ENCODE measurements at regions not wholly inside any gene's neighbourhood (a gene's known extent, or its start where the extent isn't known, plus 50 kb on each side); places are given as distances from the start of the nearest gene placed in this dataset.

DNA sequence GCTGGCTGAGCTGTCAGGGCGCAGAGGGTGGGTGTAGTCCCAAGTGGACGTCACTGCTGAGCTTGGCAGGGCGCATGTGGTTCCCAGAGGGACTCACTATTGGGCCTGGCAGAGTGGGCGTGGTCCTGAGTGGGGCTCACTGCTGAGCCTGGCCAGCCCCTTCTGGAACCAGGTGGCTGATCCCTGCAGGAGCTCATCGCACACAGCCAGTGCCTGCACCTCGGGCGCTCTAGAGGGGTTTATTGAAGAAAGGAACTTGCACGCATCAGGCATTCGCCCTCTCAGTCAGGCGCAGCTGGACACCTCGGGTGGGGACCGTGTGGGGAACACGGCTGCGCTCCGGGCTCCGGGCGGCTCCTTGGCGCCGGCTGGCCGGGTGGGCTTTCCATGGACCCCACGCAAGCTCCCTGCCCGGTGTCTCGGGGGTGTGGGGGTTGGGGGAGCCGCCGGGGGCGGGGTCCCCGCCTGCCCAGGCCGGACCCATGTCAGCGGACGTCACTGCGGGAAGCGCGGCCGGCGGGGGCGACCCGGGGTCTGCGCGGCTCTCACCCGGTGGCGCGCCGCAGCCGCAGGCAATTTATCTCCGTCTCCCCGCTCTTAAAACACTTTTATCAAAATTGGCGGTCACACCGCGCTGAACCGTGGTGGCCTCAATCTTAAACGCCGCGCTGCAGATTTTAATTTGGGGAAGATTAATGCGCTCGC, 65.4 kb upstream of the NKX1-1 start:
- ATAC-seq: no peak
- Histone ChIP-seq H3K9ac (ENCODE audit: low read length) (no peak overlapping the region), H3K4me2 (ENCODE audit: low read length) (no peak overlapping the region), H3K4me3 (ENCODE audit: low read length) (no peak overlapping the region), H3K4me1 (ENCODE audit: insufficient read depth, low read length) (no peaks in the 10 kb centered on the region), H3K27ac (ENCODE audit: low read length) (no peak overlapping the region), H2AFZ (ENCODE audit: low read length) (no peak overlapping the region), H4K20me1 (ENCODE audit: low read length) (no peaks in the 10 kb centered on the region), H3K9me3 (ENCODE audit: low read length) (no peaks in the 10 kb centered on the region), H3F3A (ENCODE audit: low read length, unreplicated experiment) (no peaks in the 10 kb centered on the region), H3K79me2 (ENCODE audit: low read length) (no peaks in the 10 kb centered on the region), H3K9me2 (replicated peaks; ENCODE audit: low read length) (no peaks in the 10 kb centered on the region), H3K36me3 (ENCODE audit: low read depth, low read length) (no peaks in the 10 kb centered on the region), H3K27me3 (ENCODE audit: low read length) (no peaks in the 10 kb centered on the region)
- CTCF ChIA-PET: no interaction called here
- no peak for DNase-seq
- TF ChIP-seq, protein P1, sequence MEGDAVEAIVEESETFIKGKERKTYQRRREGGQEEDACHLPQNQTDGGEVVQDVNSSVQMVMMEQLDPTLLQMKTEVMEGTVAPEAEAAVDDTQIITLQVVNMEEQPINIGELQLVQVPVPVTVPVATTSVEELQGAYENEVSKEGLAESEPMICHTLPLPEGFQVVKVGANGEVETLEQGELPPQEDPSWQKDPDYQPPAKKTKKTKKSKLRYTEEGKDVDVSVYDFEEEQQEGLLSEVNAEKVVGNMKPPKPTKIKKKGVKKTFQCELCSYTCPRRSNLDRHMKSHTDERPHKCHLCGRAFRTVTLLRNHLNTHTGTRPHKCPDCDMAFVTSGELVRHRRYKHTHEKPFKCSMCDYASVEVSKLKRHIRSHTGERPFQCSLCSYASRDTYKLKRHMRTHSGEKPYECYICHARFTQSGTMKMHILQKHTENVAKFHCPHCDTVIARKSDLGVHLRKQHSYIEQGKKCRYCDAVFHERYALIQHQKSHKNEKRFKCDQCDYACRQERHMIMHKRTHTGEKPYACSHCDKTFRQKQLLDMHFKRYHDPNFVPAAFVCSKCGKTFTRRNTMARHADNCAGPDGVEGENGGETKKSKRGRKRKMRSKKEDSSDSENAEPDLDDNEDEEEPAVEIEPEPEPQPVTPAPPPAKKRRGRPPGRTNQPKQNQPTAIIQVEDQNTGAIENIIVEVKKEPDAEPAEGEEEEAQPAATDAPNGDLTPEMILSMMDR (conservative IDR thresholded peaks at IDR 0.05; ENCODE audit: low read depth, low read length): no peak
- TF ChIP-seq EZH2phosphoT487 (IDR thresholded peaks at IDR 0.05; ENCODE audit: borderline replicate concordance, low read length) (no peak), EZH2 (IDR thresholded peaks at IDR 0.05; ENCODE audit: low read length, unreplicated experiment) (no peak)
- no TSS peak for BruUV-seq (replicated peaks)
- POLR2A ChIA-PET (ENCODE audit: unreplicated experiment): no interaction called here
- intact Hi-C loops (cut with micrococcal nuclease): no loop called here

DNA sequence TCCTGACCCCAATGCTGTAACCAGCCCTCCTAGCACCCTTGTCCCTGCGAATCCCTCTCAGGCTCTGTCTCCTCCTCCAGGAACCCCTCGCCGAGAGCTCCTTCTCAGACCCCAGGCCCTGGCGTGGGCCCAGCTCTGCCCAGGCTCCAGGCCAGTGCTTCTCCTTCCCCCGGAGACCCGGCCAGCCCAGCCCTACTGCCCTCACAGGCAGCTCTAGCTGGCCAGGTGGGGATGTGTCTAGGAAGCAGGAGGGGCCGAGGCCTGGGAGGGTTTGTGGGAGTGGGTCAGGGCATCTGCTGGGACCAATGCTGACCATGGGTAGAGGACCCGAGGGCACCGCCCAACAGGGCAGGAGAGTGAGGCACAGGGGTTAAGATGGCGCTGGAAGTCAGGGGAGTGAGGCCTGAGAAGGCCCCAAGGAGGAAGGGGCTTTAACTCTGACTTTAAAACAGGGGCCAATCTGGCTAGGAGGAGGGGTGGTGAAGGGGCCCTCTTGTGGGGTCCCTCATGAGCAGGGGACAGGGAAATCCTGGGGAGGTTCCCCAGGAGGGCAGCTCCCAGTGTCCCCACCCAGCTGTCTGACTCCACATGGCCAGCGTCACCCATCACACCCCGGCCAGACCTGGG, 64.7 kb upstream of the NKX1-1 start:
- Histone ChIP-seq H3K9me2 (replicated peaks; ENCODE audit: low read length) (no peaks in the 10 kb centered on the region), H3K4me1 (ENCODE audit: insufficient read depth, low read length) (no peaks in the 10 kb centered on the region), H3K4me3 (ENCODE audit: low read length) (no peak overlapping the region), H2AFZ (ENCODE audit: low read length) (no peak overlapping the region), H3K79me2 (ENCODE audit: low read length) (no peaks in the 10 kb centered on the region), H3K27ac (ENCODE audit: low read length) (no peak overlapping the region), H3K4me2 (ENCODE audit: low read length) (no peak overlapping the region), H3K36me3 (ENCODE audit: low read depth, low read length) (no peaks in the 10 kb centered on the region), H3K27me3 (ENCODE audit: low read length) (no peaks in the 10 kb centered on the region), H4K20me1 (ENCODE audit: low read length) (no peaks in the 10 kb centered on the region), H3F3A (ENCODE audit: low read length, unreplicated experiment) (no peaks in the 10 kb centered on the region), H3K9me3 (ENCODE audit: low read length) (no peaks in the 10 kb centered on the region), H3K9ac (ENCODE audit: low read length) (no peak overlapping the region)
- intact Hi-C loops (cut with micrococcal nuclease): no loop called here
- no TSS peak for BruUV-seq (replicated peaks)
- ChIA-PET POLR2A (ENCODE audit: unreplicated experiment) (no interaction called here), CTCF (no interaction called here)
- ATAC-seq (no peak), DNase-seq (no peak)
- TF ChIP-seq EZH2phosphoT487 (IDR thresholded peaks at IDR 0.05; ENCODE audit: borderline replicate concordance, low read length) (no peak), EZH2 (IDR thresholded peaks at IDR 0.05; ENCODE audit: low read length, unreplicated experiment) (no peak)
- TF ChIP-seq, protein P1 (conservative IDR thresholded peaks at IDR 0.05; ENCODE audit: low read depth, low read length): no peak

DNA sequence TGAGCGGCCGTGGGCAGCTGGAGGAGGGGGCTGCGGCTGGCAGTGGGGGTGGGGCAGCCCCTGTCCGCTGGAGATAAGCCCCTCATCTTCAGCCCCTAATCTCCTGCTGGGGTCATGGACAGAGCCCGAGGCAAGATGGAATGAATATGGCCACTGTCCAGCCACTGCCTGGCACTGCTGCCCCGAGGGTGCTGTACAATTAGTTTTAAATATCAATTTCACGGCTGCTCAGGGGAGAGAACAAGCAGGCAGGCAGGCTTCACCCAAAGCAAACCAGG, 64.1 kb upstream of the NKX1-1 start:
- TF ChIP-seq EZH2phosphoT487 (IDR thresholded peaks at IDR 0.05; ENCODE audit: borderline replicate concordance, low read length) (no peak), EZH2 (IDR thresholded peaks at IDR 0.05; ENCODE audit: low read length, unreplicated experiment) (no peak)
- TF ChIP-seq, protein P1 (conservative IDR thresholded peaks at IDR 0.05; ENCODE audit: low read depth, low read length): no peak
- H3K9me3 ChIP-seq (ENCODE audit: low read length): no peaks in the 10 kb centered on the region
- no peaks in the 10 kb centered on the region for H3K79me2 ChIP-seq (ENCODE audit: low read length)
- H3K4me1 ChIP-seq (ENCODE audit: insufficient read depth, low read length): no peaks in the 10 kb centered on the region
- ATAC-seq (no peak), DNase-seq (no peak)
- H3K27ac ChIP-seq (ENCODE audit: low read length): no peak overlapping the region
- no TSS peak for BruUV-seq (replicated peaks)
- no peaks in the 10 kb centered on the region for H4K20me1 ChIP-seq (ENCODE audit: low read length)
- no peak overlapping the region for H3K4me2 ChIP-seq (ENCODE audit: low read length)
- H2AFZ ChIP-seq (ENCODE audit: low read length): no peak overlapping the region
- H3F3A ChIP-seq (ENCODE audit: low read length, unreplicated experiment): no peaks in the 10 kb centered on the region
- ChIA-PET POLR2A (ENCODE audit: unreplicated experiment) (no interaction called here), CTCF (no interaction called here)
- no peak overlapping the region for H3K9ac ChIP-seq (ENCODE audit: low read length)
- no peaks in the 10 kb centered on the region for H3K27me3 ChIP-seq (ENCODE audit: low read length)
- H3K9me2 ChIP-seq (replicated peaks; ENCODE audit: low read length): no peaks in the 10 kb centered on the region
- H3K4me3 ChIP-seq (ENCODE audit: low read length): no peak overlapping the region
- intact Hi-C loops (cut with micrococcal nuclease): no loop called here
- H3K36me3 ChIP-seq (ENCODE audit: low read depth, low read length): no peaks in the 10 kb centered on the region

All from PC-3 (cell line).